GM20431 (cell line): ENCODE measurements at regions not wholly inside any gene's neighbourhood (a gene's known extent, or its start where the extent isn't known, plus 50 kb on each side); places are given as distances from the start of the nearest gene placed in this dataset.
"Not testable (repeated sequence)": the region's sequence is repeated elsewhere in the genome, so short reads cannot be mapped to it uniquely, and the experiment has no call there.

ENCODE experiments used
- in situ Hi-C: fragments of 300-500 bp; cut with MseI, MboI; formaldehyde crosslinking; loops from one replicate; pipeline ENCODE4 v1.15.0; 2020; ENCODE audit warnings: low sequenced_read_pairs; ENCODE audit not compliant: unreplicated experiment

DNA sequence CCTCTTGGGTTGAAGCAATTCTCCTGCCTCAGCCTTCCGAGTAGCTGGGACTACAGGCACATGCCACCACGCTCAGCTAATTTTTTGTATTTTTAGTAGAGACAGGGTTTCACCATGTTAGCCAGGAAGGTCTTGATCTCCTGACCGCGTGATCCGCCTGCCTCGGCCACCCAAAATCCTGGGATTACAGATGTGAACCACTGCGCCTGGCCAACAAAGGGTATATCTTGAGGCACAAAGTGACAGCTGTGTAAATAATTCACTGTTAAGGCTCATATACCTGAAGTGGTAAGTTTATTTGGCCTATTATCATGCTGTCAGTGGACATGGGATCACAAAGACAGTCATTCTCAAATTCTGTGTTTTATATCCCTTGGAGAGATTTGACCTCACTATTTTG, 688.5 kb upstream of the PCDH20 start:
- in situ Hi-C loops, result not testable (repeated sequence)

DNA sequence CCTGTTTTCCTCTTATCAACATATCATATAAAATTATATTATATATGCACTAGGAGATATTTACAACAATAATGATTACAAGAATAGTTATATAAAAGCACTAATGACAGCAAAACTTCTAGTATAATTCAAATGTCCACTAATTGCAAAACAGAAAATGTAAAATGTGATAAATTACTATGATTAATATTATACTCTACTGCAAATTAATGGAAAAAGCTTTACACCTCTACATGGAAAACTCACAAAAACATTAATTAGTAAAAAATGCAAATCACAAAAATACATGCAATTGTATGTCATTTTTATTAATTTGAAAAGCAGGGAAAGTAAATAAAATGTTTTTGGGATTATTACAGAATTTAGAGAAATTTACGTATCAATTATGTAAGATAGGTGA, 681.0 kb upstream of the PCDH20 start:
- in situ Hi-C loops, result no loop called here

DNA sequence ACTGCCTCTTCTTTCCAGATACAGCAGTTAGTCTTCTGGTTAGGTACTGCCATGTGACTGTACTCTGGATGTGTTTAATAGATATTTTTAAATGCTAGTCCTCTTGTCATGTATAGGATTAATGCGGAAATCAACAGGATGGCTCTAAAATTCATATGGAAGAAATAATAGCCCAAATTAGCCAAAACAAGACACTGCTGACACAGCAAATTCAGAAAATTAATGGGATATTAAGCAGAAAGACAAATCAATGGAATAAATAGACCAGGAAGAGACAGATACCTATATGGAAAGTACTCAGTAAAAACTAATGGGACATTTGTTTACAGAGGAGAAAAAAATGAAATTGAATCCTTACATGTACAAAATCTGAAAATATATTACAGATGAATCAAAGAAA, 679.3 kb upstream of the PCDH20 start:
- in situ Hi-C loops, result no loop called here

DNA sequence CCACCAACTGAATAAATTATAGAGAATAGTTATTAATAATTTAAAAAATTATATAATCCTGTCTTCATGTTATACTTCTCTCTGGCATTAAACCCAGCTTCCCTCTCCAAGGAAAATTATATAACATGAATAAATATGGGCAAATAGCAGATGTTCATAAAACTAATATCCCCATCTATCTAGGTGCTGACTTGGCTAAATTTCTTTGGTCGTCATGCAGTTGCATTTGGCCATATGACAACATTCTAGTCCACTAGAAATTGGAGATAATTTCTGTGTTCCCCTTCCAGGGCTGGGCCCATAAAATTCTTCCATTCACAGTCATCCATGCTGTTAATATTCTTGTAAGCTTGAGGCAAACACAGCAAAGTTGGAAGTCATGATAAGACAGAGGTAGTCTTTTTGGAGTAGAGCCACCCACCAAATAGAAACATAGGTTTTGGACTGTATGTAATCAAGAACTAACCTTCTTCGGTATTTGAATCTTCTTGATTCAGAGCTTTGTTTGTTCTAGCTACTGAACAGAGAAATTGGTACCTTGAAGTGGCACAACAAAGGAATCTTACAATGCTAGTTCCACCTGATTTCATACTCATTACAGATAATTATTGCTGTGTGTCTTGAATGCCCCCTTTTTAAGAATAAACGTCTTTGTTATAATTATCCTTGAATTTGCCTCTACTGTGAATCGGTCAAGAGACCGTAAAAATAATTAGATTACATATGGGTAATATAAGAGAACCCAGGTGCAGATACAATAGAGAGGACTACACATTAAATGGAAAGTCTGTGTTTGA, 678.5 kb upstream of the PCDH20 start:
- in situ Hi-C loops, result no loop called here

DNA sequence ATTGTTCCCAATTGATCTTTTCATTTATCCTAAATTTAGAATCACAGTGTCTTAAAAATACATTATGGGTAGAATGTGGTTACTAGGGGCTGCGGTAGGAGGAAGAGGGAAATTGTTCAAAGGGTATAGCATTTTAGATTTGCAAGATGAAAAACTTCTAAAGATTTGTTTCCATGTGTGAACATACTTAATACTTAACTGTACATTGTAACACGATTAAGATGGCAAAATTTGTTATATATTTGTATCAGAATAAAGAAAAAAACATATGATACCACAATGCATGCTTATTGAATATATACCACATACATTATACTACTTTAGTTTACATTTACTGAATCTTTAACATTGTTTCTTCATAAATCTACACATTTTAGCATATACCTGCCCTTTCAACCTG, 677.3 kb upstream of the PCDH20 start:
- in situ Hi-C loops, result no loop called here

DNA sequence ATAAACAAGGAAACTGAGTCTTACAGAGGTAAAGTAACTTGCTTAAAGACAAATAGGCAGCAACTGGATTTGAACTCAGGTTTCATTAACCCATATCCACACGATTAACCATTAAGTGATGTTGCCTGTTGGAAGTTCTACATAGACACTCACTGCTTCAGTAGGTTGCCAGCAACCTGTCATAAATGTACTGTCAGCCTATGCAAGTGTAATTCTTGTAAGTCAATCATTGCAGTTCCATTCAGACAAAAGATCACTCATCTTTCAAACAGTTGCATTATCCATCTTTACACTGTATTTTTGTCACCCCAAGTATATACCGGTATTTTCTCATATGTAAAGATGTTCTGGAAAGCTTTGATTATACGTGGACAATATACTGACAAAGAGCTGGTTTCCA, 676.9 kb upstream of the PCDH20 start:
- in situ Hi-C loops, result no loop called here

DNA sequence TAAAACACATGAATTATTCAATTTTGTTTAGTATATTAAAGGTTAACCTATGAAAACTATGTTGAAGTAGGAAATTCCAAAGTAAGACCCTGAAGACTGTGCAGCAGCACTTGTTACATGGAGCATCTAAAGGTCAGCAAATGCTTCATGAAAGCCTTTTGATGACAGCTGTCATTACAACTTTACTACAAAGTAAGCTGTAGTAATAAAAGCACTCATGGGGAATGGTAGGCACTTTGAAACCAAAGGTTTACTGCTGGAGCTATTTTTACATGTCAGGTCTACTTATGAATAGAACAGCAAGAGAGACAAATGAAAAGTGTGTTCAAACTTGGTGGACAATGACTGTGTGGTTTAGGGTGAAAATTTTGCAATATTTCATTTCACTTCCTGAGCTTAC, 672.5 kb upstream of the PCDH20 start:
- in situ Hi-C loops, result no loop called here

DNA sequence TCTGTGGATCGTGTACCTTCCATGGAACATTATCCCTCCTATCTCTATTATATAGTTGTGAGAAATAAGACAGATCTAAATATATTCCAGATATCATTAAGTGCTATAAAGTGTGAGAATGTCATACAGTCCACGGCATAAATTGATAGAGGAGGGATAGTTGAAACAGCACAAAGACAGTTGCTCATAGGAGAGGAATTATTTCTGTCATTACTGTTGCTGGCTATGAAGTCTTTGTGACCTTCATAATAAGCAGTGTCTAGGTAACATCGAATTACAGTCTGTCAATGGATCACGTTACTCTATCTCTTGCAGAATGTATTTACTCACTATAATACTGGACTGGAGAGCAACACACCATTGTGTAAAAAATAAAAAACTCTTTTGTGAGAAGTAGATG, 671.5 kb upstream of the PCDH20 start:
- in situ Hi-C loops, result no loop called here

DNA sequence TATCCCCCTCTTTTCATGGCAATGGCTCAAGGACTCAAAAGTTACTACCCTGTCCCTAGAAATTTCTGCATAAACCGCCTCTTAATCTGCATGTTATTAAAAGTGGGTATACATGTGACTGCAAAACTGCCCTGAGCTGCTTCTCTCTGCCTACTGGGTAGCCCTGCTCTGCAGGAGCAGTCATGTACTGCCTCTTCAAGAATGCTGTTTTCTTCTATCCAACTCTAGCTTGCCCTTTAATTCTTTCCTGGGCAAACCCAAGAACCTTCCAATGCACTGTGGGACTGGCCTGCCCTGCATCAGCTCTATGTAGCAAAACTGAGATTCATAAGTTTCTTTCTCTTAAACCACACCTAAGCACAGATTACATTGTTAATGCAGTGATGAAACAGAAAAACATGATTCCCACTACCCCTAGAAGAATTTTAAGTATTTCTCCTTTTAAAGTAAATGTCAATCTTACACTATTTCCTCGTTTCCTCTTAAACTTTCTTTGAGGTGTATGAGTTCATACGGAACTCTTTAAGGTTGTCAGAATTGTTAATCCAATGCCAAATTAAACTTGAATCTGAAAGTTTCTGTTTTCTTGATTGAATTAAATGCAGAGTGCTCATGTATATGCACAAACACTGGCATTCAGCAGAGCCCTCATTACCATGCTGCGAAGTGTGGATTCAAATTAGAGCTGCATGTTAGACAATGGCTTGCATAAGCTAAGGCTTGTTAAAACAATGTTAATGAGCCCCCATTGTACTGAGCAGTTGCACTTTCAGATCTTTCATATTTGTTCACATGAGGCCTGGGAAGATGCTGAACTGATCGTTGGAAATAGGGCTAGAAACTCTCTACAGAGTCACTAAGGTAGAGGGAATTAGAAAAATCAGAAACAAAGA, 669.9 kb upstream of the PCDH20 start:
- in situ Hi-C loops, result no loop called here

DNA sequence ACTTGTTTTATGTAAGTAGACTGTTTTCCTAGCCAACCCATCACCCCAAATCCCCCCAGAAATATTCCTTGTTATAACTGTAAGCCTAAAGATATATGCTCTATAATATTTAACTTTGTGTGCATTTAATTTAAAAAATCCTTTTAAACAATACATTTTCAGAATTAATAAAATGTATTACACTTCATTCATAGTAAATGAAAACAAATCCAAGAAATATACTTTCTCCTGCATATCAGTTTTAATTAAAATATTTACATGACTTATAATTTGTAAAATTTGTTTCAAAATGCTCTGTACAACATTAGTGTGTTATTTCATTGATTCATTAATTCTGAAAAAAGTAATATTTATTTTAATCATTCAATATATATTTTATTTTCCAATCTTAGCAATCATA, 669.1 kb upstream of the PCDH20 start:
- in situ Hi-C loops, result no loop called here

DNA sequence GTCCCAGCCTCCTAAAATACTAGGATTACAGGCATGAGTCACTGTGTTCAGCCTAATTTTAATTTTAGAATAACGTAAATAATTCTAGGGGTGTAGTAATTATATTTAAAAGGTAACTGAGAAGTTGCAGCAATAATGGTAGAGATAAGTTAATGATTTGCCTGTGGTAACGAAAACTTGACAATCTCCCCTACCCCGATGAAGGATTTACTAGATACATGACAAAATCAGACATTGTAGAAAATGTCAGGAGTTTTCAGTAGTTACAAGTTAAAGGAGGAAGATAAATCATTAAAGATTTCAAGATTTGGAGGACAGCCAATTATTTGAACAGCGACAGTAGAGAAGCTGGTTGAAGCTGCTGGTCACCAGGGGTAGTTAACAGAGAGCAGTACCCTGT, 652.2 kb upstream of the PCDH20 start:
- in situ Hi-C loops, result no loop called here

DNA sequence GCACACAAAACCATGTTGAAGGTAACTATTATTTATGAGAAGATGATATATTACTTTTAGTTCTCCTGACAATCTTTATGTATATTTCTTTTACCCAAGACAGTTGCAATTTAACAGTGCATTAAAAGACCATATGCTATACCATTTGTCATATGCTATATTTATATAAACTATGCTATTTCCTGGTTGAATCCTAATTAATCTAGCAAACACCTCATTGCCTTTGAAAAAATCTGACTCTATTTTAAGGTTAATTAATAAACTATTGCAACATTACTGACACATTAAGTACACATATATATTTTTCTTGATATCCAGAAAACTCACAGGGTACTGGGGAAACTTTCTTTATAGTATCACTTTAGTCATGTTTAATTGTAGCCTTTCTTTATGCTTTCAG, 649.4 kb upstream of the PCDH20 start:
- in situ Hi-C loops, result no loop called here

DNA sequence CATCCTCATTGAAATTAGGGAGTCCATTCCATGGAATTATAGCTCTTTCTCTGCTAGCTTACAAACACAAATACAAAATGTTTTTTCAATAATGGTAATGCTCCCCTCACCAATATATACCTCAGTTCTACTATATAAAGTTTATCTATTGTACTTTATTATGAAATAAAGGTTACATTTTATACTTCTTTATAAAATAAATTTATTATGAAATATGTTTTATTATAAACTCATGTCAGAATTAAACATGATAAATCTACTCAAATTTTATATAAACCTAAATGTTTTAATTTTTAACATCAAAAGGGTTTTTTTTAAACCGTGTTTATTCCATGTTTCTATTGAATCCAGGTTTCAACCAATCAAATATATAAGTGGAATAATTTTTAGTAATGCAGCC, 646.1 kb upstream of the PCDH20 start:
- in situ Hi-C loops, result no loop called here

DNA sequence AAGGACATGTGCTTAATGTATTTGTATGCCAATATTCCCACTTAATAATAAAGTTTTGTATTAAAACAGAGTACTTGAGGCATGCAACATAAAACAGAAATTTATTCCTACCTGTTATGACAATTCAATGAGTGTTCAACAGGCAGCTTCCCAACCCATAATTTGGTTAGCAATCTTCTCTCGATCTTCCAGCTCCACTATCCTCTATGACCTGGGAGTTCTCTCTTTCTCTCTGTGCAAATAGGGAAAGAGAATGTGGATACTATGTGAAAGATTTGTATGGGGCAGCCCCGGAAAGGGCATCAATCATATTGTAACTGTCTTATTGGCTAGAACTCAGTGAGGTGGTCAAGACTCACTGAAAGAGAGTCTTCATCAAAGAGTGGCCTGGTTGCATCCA, 644.9 kb upstream of the PCDH20 start:
- in situ Hi-C loops, result no loop called here

DNA sequence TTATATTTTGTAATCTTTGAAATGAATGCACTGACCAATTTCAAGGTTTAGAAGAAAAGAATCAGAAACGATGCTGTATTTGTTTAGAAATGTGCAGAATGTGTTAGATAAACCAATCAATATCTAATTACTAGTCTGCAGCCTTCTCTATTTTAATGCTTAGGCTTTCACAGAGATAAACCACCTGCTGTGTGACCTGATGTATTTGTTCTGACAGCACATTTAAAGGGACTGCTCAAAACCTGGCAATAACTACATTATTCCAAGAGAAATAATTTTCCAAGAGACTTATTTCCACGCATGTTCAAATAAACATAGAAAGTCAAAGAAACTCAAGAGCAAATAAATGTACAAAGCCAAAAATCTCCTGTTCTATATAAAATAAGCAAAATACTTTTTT, 641.6 kb upstream of the PCDH20 start:
- in situ Hi-C loops, result no loop called here

DNA sequence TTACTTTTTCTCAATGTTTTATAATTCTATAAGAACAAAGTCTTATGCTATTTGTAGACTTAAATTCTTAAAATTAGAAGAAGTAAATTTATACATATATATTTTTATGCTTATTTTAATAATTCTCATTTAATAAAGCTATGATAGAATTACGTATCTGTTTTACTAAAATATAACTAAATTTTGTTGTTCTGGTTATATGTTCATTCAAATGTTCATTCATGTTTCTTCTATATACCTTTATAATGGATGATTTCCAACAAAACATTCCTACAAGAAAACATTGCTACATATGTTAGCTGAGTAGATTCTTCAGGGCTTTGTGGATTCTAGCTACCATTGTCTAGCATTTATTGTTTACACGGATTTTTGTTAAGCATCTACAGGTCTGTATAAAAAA, 634.3 kb upstream of the PCDH20 start:
- in situ Hi-C loops, result no loop called here

DNA sequence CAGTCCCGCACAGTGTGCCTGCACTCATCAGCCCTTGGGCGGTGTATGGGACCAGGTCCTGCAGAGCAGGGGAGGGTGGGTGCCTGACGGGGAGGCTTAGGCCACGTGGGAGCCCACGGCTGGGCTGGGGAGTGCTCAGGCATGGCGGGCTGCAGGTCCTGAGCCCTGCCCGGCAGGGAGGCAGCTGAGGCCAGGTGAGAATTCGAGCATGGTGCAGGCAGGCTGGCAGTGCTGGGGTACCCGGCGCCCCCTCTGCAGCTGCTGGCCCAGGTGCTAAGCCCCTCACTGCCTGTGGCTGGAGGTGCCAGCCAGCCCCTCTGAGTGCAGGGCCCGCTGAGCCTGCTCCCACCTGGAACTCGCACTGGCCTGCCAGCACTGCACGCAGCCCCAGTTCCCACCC, 630.9 kb upstream of the PCDH20 start:
- in situ Hi-C loops, result no loop called here

DNA sequence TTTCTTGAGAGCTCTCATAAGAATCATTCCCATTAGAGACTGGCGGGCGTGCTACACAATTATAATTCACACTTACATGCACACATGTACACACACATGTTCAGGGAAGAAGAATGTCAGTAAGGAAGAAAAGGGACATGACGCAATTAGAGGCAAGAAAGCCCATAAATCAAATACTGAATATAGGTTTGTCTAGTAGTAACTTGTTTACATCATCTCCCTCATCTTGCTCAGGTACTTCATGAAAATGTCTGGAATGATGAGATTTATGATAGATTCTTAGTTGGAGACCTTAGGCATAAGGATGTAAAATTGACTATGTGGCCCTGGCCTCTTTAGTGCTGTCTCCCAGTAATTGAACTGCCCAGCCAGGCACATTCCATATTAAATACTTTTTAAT, 628.0 kb upstream of the PCDH20 start:
- in situ Hi-C loops, result no loop called here

DNA sequence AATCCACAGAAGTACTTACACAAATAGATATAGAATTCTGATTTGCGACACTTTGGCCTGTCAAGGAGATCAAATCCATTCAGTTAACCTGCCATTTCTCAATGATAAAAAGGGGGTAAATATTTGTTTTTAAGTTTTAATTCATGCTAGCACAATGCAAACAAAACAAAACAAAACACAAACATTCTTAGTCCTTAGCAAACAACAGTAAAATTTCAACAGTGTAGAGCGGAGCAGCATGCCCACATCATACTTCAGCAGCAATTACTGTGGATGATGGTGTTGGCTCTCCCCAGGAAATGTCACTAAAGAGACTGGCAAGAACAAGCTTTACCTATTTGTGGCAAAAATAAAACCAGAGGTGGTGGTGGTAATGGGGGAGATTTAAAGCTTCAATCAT, 625.2 kb upstream of the PCDH20 start:
- in situ Hi-C loops, result no loop called here

DNA sequence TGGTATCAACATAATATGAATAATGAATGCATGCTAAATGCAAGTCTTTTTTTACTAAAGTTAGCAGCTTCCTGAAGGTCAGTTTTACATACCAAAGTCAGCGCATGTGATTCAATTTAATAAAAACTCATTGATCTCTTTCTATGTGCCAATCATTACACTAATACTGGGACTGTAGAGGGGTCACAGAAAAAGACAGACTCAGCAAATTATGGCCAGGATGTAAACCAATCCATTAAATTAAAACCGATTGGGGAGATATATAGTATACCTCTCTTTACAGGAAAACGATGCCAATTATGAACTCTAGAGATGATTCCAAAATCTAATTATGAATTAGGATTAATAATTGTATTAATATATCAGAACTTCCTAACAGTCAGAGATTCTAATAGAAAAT, 624.4 kb upstream of the PCDH20 start:
- in situ Hi-C loops, result no loop called here

DNA sequence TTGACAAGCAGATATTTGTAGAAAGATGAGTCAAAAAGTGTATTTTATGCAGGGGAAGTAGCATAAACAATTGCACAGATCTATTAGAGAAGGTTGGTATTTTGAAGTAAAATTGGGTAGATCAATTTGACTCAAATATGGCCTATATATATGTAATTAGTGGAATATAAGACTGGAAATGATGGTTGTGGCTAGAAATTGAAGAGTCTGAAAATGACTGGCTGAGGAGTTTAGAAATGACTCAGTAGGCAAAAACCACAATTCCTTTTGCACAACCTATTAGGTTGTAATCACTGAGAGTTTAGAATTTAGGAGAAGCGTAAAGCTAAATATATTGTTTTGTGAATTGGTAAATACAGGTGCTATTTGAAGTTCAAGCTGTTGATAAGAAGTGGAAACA, 622.6 kb upstream of the PCDH20 start:
- in situ Hi-C loops, result no loop called here

DNA sequence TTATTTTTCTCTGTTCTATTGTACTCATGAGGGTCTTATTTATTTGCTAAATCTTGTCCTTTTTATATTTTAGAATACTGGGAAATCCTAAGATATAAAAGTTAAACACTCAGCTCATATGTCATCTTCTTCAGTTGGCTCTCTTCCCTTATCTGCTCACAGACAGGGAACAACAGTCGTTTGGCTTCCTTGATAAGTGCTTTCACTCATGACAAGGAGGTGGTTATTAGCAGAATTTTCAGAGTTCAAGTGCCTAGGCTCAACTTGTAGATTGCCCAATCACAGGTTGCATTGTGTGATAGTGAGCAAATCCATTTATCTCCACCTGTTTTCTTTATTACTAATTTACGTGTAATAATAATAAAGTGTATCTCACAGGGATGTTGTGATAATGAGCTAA, 620.3 kb upstream of the PCDH20 start:
- in situ Hi-C loops, result no loop called here
